ENCODE measurements at regions not wholly inside any gene's neighbourhood (a gene's known extent, or its start where the extent isn't known, plus 50 kb on each side); places are given as distances from the start of the nearest gene placed in this dataset. TPM values are rescaled to one million over a fixed set of nuclear protein-coding genes. Genes with fewer than 3 reads are reported as not detected.

DNA sequence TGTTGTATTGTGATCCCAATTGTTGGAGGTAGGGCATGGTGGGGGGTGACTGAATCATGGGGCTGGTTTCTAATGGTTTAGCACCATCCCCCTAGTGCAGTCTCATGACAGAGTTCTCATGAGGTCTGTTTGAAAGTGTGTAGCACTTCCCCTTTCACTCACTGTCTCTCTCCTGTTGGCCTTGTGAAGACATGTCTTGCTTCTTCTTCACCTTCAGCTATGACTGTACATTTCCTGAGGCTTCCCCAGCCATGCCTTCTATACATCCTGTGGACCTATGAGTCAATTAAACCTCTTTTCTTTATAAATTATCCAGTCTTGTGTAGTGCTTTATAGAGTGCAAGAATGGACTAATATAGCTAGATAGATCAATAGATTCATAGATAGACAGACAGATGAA is 230.0 kb downstream of the MAGEE1 start:
- Histone ChIP-seq H3K9ac (ENCODE audit: low read depth in 1 of 2, low read length in 2 of 2) (no peak overlapping the region), H3K36me3 (ENCODE audit: control insufficient read depth in 4 of 4, insufficient read depth in 3 of 4, low read depth in 1 of 4, low read length in 3 of 4) (no peaks in the 10 kb centered on the region), H3K27me3 (ENCODE audit: control insufficient read depth in 4 of 4, insufficient read depth in 4 of 4, low read length in 3 of 4) (no peaks in the 10 kb centered on the region), H3K4me3 (ENCODE audit: low read depth in 1 of 3, low read length in 3 of 3) (no peak overlapping the region), H3K27ac (ENCODE audit: low read depth in 1 of 2, low read length in 2 of 2) (no peak overlapping the region), H3K9me3 (ENCODE audit: control insufficient read depth in 4 of 4, low read length in 3 of 4) (no peaks in the 10 kb centered on the region), H3K4me1 (ENCODE audit: control insufficient read depth in 4 of 4, insufficient read depth in 4 of 4, low read length in 3 of 4) (no peaks in the 10 kb centered on the region)
- DNase-seq (ENCODE audit: low spot score): no peak
- TF ChIP-seq HNF4G (IDR thresholded peaks at IDR 0.05) (no peak), RXRA (IDR thresholded peaks at IDR 0.05) (no peak), RAD21 (IDR thresholded peaks at IDR 0.05) (no peak), NR2F2 (IDR thresholded peaks at IDR 0.05) (no peak), SP1 (IDR thresholded peaks at IDR 0.05) (no peak), JUND (IDR thresholded peaks at IDR 0.05) (no peak), FOXA1 (IDR thresholded peaks at IDR 0.05) (no peak), YY1 (IDR thresholded peaks at IDR 0.05) (no peak), FOXA2 (IDR thresholded peaks at IDR 0.05) (no peak), HNF4A (conservative IDR thresholded peaks at IDR 0.05) (no peak), TAF1 (conservative IDR thresholded peaks at IDR 0.05) (no peak), GABPA (IDR thresholded peaks at IDR 0.05 in 1 of 2, conservative IDR thresholded peaks at IDR 0.05 in 1 of 2) (no peak)
- TF ChIP-seq, protein P1, sequence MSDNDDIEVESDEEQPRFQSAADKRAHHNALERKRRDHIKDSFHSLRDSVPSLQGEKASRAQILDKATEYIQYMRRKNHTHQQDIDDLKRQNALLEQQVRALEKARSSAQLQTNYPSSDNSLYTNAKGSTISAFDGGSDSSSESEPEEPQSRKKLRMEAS (IDR thresholded peaks at IDR 0.05): no peak
- TF ChIP-seq, protein P2, sequence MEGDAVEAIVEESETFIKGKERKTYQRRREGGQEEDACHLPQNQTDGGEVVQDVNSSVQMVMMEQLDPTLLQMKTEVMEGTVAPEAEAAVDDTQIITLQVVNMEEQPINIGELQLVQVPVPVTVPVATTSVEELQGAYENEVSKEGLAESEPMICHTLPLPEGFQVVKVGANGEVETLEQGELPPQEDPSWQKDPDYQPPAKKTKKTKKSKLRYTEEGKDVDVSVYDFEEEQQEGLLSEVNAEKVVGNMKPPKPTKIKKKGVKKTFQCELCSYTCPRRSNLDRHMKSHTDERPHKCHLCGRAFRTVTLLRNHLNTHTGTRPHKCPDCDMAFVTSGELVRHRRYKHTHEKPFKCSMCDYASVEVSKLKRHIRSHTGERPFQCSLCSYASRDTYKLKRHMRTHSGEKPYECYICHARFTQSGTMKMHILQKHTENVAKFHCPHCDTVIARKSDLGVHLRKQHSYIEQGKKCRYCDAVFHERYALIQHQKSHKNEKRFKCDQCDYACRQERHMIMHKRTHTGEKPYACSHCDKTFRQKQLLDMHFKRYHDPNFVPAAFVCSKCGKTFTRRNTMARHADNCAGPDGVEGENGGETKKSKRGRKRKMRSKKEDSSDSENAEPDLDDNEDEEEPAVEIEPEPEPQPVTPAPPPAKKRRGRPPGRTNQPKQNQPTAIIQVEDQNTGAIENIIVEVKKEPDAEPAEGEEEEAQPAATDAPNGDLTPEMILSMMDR (IDR thresholded peaks at IDR 0.05; ENCODE audit: low read depth, low read length, missing input control): no peak
- TF ChIP-seq, protein P3, sequence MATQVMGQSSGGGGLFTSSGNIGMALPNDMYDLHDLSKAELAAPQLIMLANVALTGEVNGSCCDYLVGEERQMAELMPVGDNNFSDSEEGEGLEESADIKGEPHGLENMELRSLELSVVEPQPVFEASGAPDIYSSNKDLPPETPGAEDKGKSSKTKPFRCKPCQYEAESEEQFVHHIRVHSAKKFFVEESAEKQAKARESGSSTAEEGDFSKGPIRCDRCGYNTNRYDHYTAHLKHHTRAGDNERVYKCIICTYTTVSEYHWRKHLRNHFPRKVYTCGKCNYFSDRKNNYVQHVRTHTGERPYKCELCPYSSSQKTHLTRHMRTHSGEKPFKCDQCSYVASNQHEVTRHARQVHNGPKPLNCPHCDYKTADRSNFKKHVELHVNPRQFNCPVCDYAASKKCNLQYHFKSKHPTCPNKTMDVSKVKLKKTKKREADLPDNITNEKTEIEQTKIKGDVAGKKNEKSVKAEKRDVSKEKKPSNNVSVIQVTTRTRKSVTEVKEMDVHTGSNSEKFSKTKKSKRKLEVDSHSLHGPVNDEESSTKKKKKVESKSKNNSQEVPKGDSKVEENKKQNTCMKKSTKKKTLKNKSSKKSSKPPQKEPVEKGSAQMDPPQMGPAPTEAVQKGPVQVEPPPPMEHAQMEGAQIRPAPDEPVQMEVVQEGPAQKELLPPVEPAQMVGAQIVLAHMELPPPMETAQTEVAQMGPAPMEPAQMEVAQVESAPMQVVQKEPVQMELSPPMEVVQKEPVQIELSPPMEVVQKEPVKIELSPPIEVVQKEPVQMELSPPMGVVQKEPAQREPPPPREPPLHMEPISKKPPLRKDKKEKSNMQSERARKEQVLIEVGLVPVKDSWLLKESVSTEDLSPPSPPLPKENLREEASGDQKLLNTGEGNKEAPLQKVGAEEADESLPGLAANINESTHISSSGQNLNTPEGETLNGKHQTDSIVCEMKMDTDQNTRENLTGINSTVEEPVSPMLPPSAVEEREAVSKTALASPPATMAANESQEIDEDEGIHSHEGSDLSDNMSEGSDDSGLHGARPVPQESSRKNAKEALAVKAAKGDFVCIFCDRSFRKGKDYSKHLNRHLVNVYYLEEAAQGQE (IDR thresholded peaks at IDR 0.05): no peak
- TF ChIP-seq, protein P4, sequence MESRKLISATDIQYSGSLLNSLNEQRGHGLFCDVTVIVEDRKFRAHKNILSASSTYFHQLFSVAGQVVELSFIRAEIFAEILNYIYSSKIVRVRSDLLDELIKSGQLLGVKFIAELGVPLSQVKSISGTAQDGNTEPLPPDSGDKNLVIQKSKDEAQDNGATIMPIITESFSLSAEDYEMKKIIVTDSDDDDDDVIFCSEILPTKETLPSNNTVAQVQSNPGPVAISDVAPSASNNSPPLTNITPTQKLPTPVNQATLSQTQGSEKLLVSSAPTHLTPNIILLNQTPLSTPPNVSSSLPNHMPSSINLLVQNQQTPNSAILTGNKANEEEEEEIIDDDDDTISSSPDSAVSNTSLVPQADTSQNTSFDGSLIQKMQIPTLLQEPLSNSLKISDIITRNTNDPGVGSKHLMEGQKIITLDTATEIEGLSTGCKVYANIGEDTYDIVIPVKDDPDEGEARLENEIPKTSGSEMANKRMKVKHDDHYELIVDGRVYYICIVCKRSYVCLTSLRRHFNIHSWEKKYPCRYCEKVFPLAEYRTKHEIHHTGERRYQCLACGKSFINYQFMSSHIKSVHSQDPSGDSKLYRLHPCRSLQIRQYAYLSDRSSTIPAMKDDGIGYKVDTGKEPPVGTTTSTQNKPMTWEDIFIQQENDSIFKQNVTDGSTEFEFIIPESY (IDR thresholded peaks at IDR 0.05): no peak
- TF ChIP-seq, protein P5, sequence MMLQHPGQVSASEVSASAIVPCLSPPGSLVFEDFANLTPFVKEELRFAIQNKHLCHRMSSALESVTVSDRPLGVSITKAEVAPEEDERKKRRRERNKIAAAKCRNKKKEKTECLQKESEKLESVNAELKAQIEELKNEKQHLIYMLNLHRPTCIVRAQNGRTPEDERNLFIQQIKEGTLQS (IDR thresholded peaks at IDR 0.05): no peak

Small RNA genes lying in the stretch of these regions (small RNA-seq; reads per million reads assigned to genes)
- gene RNA5SP508: not detected

All from liver (tissue), 8 donors.